Naive thymus-derived CD8-positive, alpha-beta T cell (primary cell): ENCODE measurements at regions not wholly inside any gene's neighbourhood (a gene's known extent, or its start where the extent isn't known, plus 50 kb on each side); places are given as distances from the start of the nearest gene placed in this dataset.
"Not testable (repeated sequence)": the region's sequence is repeated elsewhere in the genome, so short reads cannot be mapped to it uniquely, and the experiment has no call there.

ENCODE experiments used
- ATAC-seq, 2 donors: fragments of 150-1000 bp; cut with Tn5 transposase in 1 of 2; sonication (Bioruptor Pico), chemical (Tn5 transposase) in 1 of 2; 1 replicate in 1 of 2; 2 replicates in 1 of 2; pipeline ENCODE4 v1.10.0; 2021; ENCODE audit warnings: mild to moderate bottlenecking in 2 of 2, moderate library complexity in 2 of 2
- POLR2A ChIA-PET: fragments of 350-600 bp; sonication (Branson Sonifier 250); formaldehyde crosslinking; loops from one replicate; lab custom pipeline; 2021; ENCODE audit warnings: antibody characterized with exemption; lab: Charles Lee
- DNase-seq, 10 donors: peaks; one replicate each; pipeline versions ENCODE4 v3.0.0 to v3.0.0-alpha.2; 2020 to 2022
- H3K27ac Mint-ChIP-seq, 10 donors: one replicate each; pipeline ENCODE4 v1.8.0; 2020 to 2022; ENCODE audit warnings: mild to moderate bottlenecking in 10 of 10, mixed read lengths in 10 of 10, moderate library complexity in 4 of 10, inconsistent platforms in 1 of 10
- H3K27me3 Mint-ChIP-seq, 5 donors: one replicate each; pipeline ENCODE4 v1.8.0; 2021 to 2022; ENCODE audit warnings: mixed read lengths in 5 of 5
- H3K36me3 Mint-ChIP-seq, 3 donors: one replicate each; pipeline ENCODE4 v1.8.0; 2020 to 2022; ENCODE audit warnings: mixed read lengths in 3 of 3, mild to moderate bottlenecking in 2 of 3, inconsistent platforms in 1 of 3
- H3K4me1 Mint-ChIP-seq, 4 donors: one replicate each; pipeline ENCODE4 v1.8.0; 2021 to 2022; ENCODE audit warnings: mixed read lengths in 4 of 4
- H3K4me3 Mint-ChIP-seq, 10 donors: one replicate each; pipeline ENCODE4 v1.8.0; 2020 to 2022; ENCODE audit warnings: mild to moderate bottlenecking in 10 of 10, mixed read lengths in 10 of 10, moderate library complexity in 6 of 10, inconsistent platforms in 1 of 10
- H3K9me3 Mint-ChIP-seq, 9 donors: one replicate each; pipeline ENCODE4 v1.8.0; 2020 to 2022; ENCODE audit warnings: mixed read lengths in 9 of 9, mild to moderate bottlenecking in 3 of 9, inconsistent platforms in 1 of 9, moderate library complexity in 1 of 9

- H3K27ac Mint-ChIP-seq, result peak overlapping the region in 1 of 10 donors; percentile 3
- H3K4me3 Mint-ChIP-seq, H3K36me3 Mint-ChIP-seq, POLR2A ChIA-PET, H3K27me3 Mint-ChIP-seq, ATAC-seq, DNase-seq, H3K4me1 Mint-ChIP-seq: not testable (repeated sequence)
- H3K9me3 Mint-ChIP-seq, result peaks cover 0 to 10% (median 0%) of the 10 kb centered on the region in 9 donors
These were observed 69.9 kb downstream of the ALG1L2 start for GRCh38 chr3:130151555-130151954.

GRCh38 chr3:130153247-130153646, 71.6 kb downstream of the ALG1L2 start:
- H3K27ac Mint-ChIP-seq, DNase-seq, H3K27me3 Mint-ChIP-seq, H3K4me3 Mint-ChIP-seq, POLR2A ChIA-PET, H3K4me1 Mint-ChIP-seq, ATAC-seq, H3K36me3 Mint-ChIP-seq: not testable (repeated sequence)
- H3K9me3 Mint-ChIP-seq, result peaks cover 0 to 10% (median 0%) of the 10 kb centered on the region in 9 donors

- H3K4me3 Mint-ChIP-seq, H3K27ac Mint-ChIP-seq, H3K27me3 Mint-ChIP-seq, DNase-seq, H3K36me3 Mint-ChIP-seq, H3K9me3 Mint-ChIP-seq, ATAC-seq, H3K4me1 Mint-ChIP-seq, POLR2A ChIA-PET: not testable (repeated sequence)
These were observed 73.8 kb downstream of the ALG1L2 start for GRCh38 chr3:130155464-130155863.

GRCh38 chr3:130166856-130167255, 85.2 kb downstream of the ALG1L2 start:
- H3K36me3 Mint-ChIP-seq, ATAC-seq, H3K27me3 Mint-ChIP-seq, H3K4me1 Mint-ChIP-seq, H3K4me3 Mint-ChIP-seq, H3K9me3 Mint-ChIP-seq, POLR2A ChIA-PET, DNase-seq: not testable (repeated sequence)
- peak overlapping the region in 1 of 10 donors; percentile 37 for H3K27ac Mint-ChIP-seq

- H3K27me3 Mint-ChIP-seq, H3K9me3 Mint-ChIP-seq, H3K36me3 Mint-ChIP-seq, DNase-seq, H3K27ac Mint-ChIP-seq, ATAC-seq, POLR2A ChIA-PET, H3K4me3 Mint-ChIP-seq: not testable (repeated sequence)
- peaks cover 10 to 23% (median 17%) of the 10 kb centered on the region in 4 donors for H3K4me1 Mint-ChIP-seq
These were observed 93.6 kb downstream of the ALG1L2 start for GRCh38 chr3:130175195-130175594.

GRCh38 chr3:130176476-130177256, 95.0 kb downstream of the ALG1L2 start:
- H3K27me3 Mint-ChIP-seq, H3K9me3 Mint-ChIP-seq, H3K4me3 Mint-ChIP-seq, ATAC-seq, H3K36me3 Mint-ChIP-seq, POLR2A ChIA-PET, DNase-seq: not testable (repeated sequence)
- Mint-ChIP-seq H3K4me1 (peaks cover 12 to 24% (median 19%) of the 10 kb centered on the region in 4 donors), H3K27ac (peak overlapping the region in 1 of 10 donors; percentile 27)

GRCh38 chr3:130178835-130179234, 97.2 kb downstream of the ALG1L2 start:
- not testable (repeated sequence) for ATAC-seq, H3K36me3 Mint-ChIP-seq, H3K27me3 Mint-ChIP-seq, H3K9me3 Mint-ChIP-seq
- H3K27ac Mint-ChIP-seq, result peak overlapping the region; percentile 90 to 98 (median 94)
- DNase-seq, result peak in 1 of 10 donors; percentile 6
- H3K4me3 Mint-ChIP-seq, result peak overlapping the region; percentile 72 to 90 (median 79)
- POLR2A ChIA-PET, result interaction anchor here (0.7 kb wide), 1 partner anchor 66 kb away, joined by 4 read pairs; no protein-coding TSS in a partner anchor
- H3K4me1 Mint-ChIP-seq, result peaks cover 12 to 24% (median 19%) of the 10 kb centered on the region in 4 donors

- Mint-ChIP-seq H3K4me3 (peak overlapping the region; percentile 72 to 90 (median 79)), H3K4me1 (peaks cover 12 to 24% (median 19%) of the 10 kb centered on the region in 4 donors), H3K27ac (peak overlapping the region; percentile 90 to 98 (median 94))
- POLR2A ChIA-PET, result interaction anchor here (0.7 kb wide), 1 partner anchor 67 kb away, joined by 4 read pairs; no protein-coding TSS in a partner anchor
- not testable (repeated sequence) for H3K36me3 Mint-ChIP-seq, H3K27me3 Mint-ChIP-seq, H3K9me3 Mint-ChIP-seq
- ATAC-seq (peak; percentile 47 to 66), DNase-seq (peak in 9 of 10 donors; percentile 16 to 84 (median 66))
These were observed 97.8 kb downstream of the ALG1L2 start for GRCh38 chr3:130179353-130179970.

- POLR2A ChIA-PET, H3K4me3 Mint-ChIP-seq, H3K36me3 Mint-ChIP-seq, H3K27me3 Mint-ChIP-seq, H3K9me3 Mint-ChIP-seq, ATAC-seq, DNase-seq: not testable (repeated sequence)
- Mint-ChIP-seq H3K27ac (peak overlapping the region in 1 of 10 donors; percentile 76), H3K4me1 (peaks cover 12 to 24% (median 19%) of the 10 kb centered on the region in 4 donors)
These were observed 100.8 kb downstream of the ALG1L2 start for GRCh38 chr3:130182475-130182874.

GRCh38 chr3:130183689-130184088, 102.1 kb downstream of the ALG1L2 start:
- H3K4me1 Mint-ChIP-seq, result peaks cover 12 to 18% (median 16%) of the 10 kb centered on the region in 4 donors
- H3K4me3 Mint-ChIP-seq, H3K27ac Mint-ChIP-seq, DNase-seq, H3K27me3 Mint-ChIP-seq, ATAC-seq, POLR2A ChIA-PET, H3K9me3 Mint-ChIP-seq, H3K36me3 Mint-ChIP-seq: not testable (repeated sequence)

- ATAC-seq, H3K27me3 Mint-ChIP-seq, DNase-seq: not testable (repeated sequence)
These were observed 102.8 kb downstream of the ALG1L2 start for GRCh38 chr3:130184152-130185024.

GRCh38 chr3:130201272-130201671, 119.6 kb downstream of the ALG1L2 start:
- peaks cover 0 to 25% (median 3%) of the 10 kb centered on the region in 3 donors for H3K36me3 Mint-ChIP-seq
- DNase-seq, H3K4me3 Mint-ChIP-seq, POLR2A ChIA-PET, H3K4me1 Mint-ChIP-seq, ATAC-seq, H3K27ac Mint-ChIP-seq: not testable (repeated sequence)
- peaks cover 0 to 47% (median 12%) of the 10 kb centered on the region in 9 donors for H3K9me3 Mint-ChIP-seq
- peaks cover 0 to 10% (median 6%) of the 10 kb centered on the region in 5 donors for H3K27me3 Mint-ChIP-seq

More at GRCh38 chr3:130184152-130185024, 102.8 kb downstream of the ALG1L2 start:
- POLR2A ChIA-PET, H3K36me3 Mint-ChIP-seq, H3K9me3 Mint-ChIP-seq, H3K4me3 Mint-ChIP-seq, H3K27ac Mint-ChIP-seq: not testable (repeated sequence)
- peaks cover 6 to 11% (median 9%) of the 10 kb centered on the region in 4 donors for H3K4me1 Mint-ChIP-seq
